ENCODE measurements at regions not wholly inside any gene's neighbourhood (a gene's known extent, or its start where the extent isn't known, plus 50 kb on each side); places are given as distances from the start of the nearest gene placed in this dataset.

- no peak for TF ChIP-seq CTCF (IDR thresholded peaks at IDR 0.05; ENCODE audit: insufficient read depth, low read length, poor library complexity, severe bottlenecking)
- TF ChIP-seq EZH2phosphoT487 (conservative IDR thresholded peaks at IDR 0.05; ENCODE audit: low read length): no peak
Observed at GRCh38 chr2:16481351-16481750, 184.3 kb downstream of the CYRIA start.
